Keratinocyte (primary cell): ENCODE measurements at regions not wholly inside any gene's neighbourhood (a gene's known extent, or its start where the extent isn't known, plus 50 kb on each side); places are given as distances from the start of the nearest gene placed in this dataset.

Source experiments
- DNase-seq: peaks from one replicate; pipeline ENCODE4 v3.0.0-alpha.2; 2011; ENCODE audit warnings: low read depth, missing footprints, low spot score
- FAIRE-seq: peaks from 2 replicates; lab custom pipeline; 2011; peaks lifted over from hg19 to GRCh38; lab: Jason Lieb, UNC
- H2AFZ ChIP-seq: 2 replicates; pipeline ENCODE4 v1.6.0; 2012; ENCODE audit warnings: low read length, control low read depth, inconsistent platforms; ENCODE audit not compliant: control insufficient read depth
- H3K27ac ChIP-seq: 2 replicates; pipeline ENCODE4 v1.5.1; 2011; ENCODE audit warnings: low read length; ENCODE audit not compliant: control insufficient read depth, insufficient read depth
- H3K27me3 ChIP-seq: 3 replicates; pipeline ENCODE4 v1.6.0; 2011; ENCODE audit warnings: low read length; ENCODE audit not compliant: control insufficient read depth, insufficient read depth; ENCODE audit errors: extremely low read depth
- H3K36me3 ChIP-seq, 2 experiments: 2 replicates in 1 of 2; 3 replicates in 1 of 2; pipeline ENCODE4 v1.5.1; 2011; ENCODE audit warnings: low read length in 2 of 2, mild to moderate bottlenecking in 1 of 2; ENCODE audit not compliant: control insufficient read depth in 2 of 2, insufficient read depth in 2 of 2; ENCODE audit errors: extremely low read depth in 1 of 2
- H3K4me1 ChIP-seq: 3 replicates; pipeline ENCODE4 v1.5.1; 2011; ENCODE audit warnings: low read length; ENCODE audit not compliant: control insufficient read depth, insufficient read depth; ENCODE audit errors: extremely low read depth
- H3K4me2 ChIP-seq: 3 replicates; pipeline ENCODE4 v1.6.0; 2011; ENCODE audit warnings: low read depth, low read length; ENCODE audit not compliant: control insufficient read depth, insufficient read depth; ENCODE audit errors: extremely low read depth
- H3K4me3 ChIP-seq, 3 experiments: fragments of 200-600 bp in 1 of 3; sonication (generic) in 1 of 3; 2 replicates in 2 of 3; 3 replicates in 1 of 3; pipeline ENCODE4 v1.5.1; 2011 to 2016; ENCODE audit warnings: low read length in 3 of 3, mild to moderate bottlenecking in 3 of 3, control low read depth in 2 of 3, inconsistent platforms in 1 of 3, low read depth in 1 of 3, mixed read lengths in 1 of 3, mixed run types in 1 of 3, moderate library complexity in 1 of 3; ENCODE audit not compliant: control insufficient read depth in 2 of 3, insufficient read depth in 2 of 3; ENCODE audit errors: extremely low read depth in 1 of 3
- H3K79me2 ChIP-seq: 2 replicates; pipeline ENCODE4 v1.6.0; 2012; ENCODE audit warnings: low read length; ENCODE audit not compliant: control insufficient read depth, insufficient read depth
- H3K9ac ChIP-seq: 3 replicates; pipeline ENCODE4 v1.6.0; 2011; ENCODE audit warnings: low read length; ENCODE audit not compliant: control insufficient read depth, insufficient read depth; ENCODE audit errors: extremely low read depth
- H3K9me1 ChIP-seq: 3 replicates; pipeline ENCODE4 v1.6.0; 2011; ENCODE audit warnings: low read length; ENCODE audit not compliant: control insufficient read depth, insufficient read depth; ENCODE audit errors: extremely low read depth
- H3K9me3 ChIP-seq: 2 replicates; pipeline ENCODE4 v1.5.1; 2012; ENCODE audit warnings: low read depth, low read length; ENCODE audit not compliant: control insufficient read depth
- H4K20me1 ChIP-seq: 3 replicates; pipeline ENCODE4 v1.6.0; 2011; ENCODE audit warnings: low read length; ENCODE audit not compliant: control insufficient read depth, insufficient read depth; ENCODE audit errors: extremely low read depth
- EZH2 ChIP-seq: IDR thresholded peaks from one replicate; pipeline ENCODE4 v1.6.1; 2012; ENCODE audit warnings: inconsistent platforms, mild to moderate bottlenecking, low read length, moderate library complexity
- dilution Hi-C: fragments of 300-500 bp; cut with MboI; formaldehyde crosslinking; loops from one replicate; pipeline ENCODE4 v1.7.0; 2020; ENCODE audit warnings: low sequenced_read_pairs; ENCODE audit not compliant: extremely low pct_ligation_motif_present
- TF ChIP-seq, protein P1 (sequence below), 3 experiments: IDR thresholded peaks in 1 of 3; conservative IDR thresholded peaks in 1 of 3; optimal IDR thresholded peaks in 1 of 3; 2 replicates in 2 of 3; 3 replicates in 1 of 3; pipeline versions ENCODE3 to v1.5.1; 2011; ENCODE audit warnings: low read length in 3 of 3, mild to moderate bottlenecking in 3 of 3, moderate library complexity in 2 of 3, control low read depth in 1 of 3, inconsistent platforms in 1 of 3; ENCODE audit not compliant: insufficient read depth in 2 of 3; ENCODE audit errors: extremely low read depth in 1 of 3

DNA sequence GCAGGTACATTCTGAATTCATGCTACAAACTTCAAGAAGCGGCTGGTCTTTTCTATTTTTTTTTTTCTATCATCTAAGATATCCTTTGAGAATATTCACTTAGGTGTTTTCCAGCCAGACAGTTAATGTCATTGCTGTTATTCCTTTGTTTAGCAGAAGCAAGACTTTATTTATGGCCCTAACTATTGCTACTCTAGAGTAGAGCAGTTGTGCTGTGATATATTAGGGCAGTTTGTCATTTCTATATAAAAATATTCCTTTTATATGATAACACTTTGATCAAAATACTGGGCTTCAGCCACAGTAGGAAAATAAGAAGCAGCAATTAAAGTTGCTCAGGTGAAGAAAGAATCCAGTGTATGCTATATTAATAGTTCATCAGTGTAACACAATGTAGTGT is 959.3 kb downstream of the NCAM2 start:
- H3K27me3 ChIP-seq: no peaks in the 10 kb centered on the region
- TF ChIP-seq, protein P1, sequence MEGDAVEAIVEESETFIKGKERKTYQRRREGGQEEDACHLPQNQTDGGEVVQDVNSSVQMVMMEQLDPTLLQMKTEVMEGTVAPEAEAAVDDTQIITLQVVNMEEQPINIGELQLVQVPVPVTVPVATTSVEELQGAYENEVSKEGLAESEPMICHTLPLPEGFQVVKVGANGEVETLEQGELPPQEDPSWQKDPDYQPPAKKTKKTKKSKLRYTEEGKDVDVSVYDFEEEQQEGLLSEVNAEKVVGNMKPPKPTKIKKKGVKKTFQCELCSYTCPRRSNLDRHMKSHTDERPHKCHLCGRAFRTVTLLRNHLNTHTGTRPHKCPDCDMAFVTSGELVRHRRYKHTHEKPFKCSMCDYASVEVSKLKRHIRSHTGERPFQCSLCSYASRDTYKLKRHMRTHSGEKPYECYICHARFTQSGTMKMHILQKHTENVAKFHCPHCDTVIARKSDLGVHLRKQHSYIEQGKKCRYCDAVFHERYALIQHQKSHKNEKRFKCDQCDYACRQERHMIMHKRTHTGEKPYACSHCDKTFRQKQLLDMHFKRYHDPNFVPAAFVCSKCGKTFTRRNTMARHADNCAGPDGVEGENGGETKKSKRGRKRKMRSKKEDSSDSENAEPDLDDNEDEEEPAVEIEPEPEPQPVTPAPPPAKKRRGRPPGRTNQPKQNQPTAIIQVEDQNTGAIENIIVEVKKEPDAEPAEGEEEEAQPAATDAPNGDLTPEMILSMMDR (optimal IDR thresholded peaks at IDR 0.05 in 1 of 3, IDR thresholded peaks at IDR 0.05 in 1 of 3, conservative IDR thresholded peaks at IDR 0.05 in 1 of 3; ENCODE audit: extremely low read depth in 1 of 3, insufficient read depth in 2 of 3, low read length in 3 of 3): no peak
- TF ChIP-seq EZH2: no peak
- DNase-seq (no peak), FAIRE-seq (no peak)
- H3K9me3 ChIP-seq: no peaks in the 10 kb centered on the region
- H3K27ac ChIP-seq: no peak overlapping the region
- no peaks in the 10 kb centered on the region for H3K36me3 ChIP-seq
- no peaks in the 10 kb centered on the region for H3K79me2 ChIP-seq
- no peaks in the 10 kb centered on the region for H3K9me1 ChIP-seq
- no peak overlapping the region for H3K9ac ChIP-seq
- no peak overlapping the region for H2AFZ ChIP-seq
- H4K20me1 ChIP-seq: no peaks in the 10 kb centered on the region
- H3K4me3 ChIP-seq: no peak overlapping the region
- dilution Hi-C loops: no loop called here
- H3K4me1 ChIP-seq: no peaks in the 10 kb centered on the region
- no peak overlapping the region for H3K4me2 ChIP-seq

DNA sequence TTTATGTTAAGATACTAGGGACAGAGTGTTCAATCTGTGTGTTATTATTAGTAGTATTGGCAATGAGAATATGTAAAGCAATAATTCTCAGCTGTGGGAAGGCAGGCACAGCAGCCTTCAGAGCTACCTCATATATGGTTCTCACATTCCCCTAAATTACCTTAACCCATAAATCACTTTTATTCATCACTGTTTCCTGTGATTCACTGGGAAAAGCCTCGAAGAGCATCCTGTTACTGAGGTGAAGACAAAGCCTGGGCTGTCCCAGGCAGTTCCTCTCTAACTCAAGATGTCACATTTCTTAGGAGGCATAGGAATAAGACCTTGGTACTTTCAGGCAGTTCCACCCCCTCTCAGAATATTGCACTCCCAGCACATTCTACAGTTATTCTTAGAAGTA is 965.7 kb downstream of the NCAM2 start:
- no peak overlapping the region for H3K9ac ChIP-seq
- FAIRE-seq (no peak), DNase-seq (no peak)
- no peak overlapping the region for H3K4me3 ChIP-seq
- no peaks in the 10 kb centered on the region for H3K27me3 ChIP-seq
- TF ChIP-seq, protein P1 (optimal IDR thresholded peaks at IDR 0.05 in 1 of 3, IDR thresholded peaks at IDR 0.05 in 1 of 3, conservative IDR thresholded peaks at IDR 0.05 in 1 of 3; ENCODE audit: extremely low read depth in 1 of 3, insufficient read depth in 2 of 3, low read length in 3 of 3): no peak
- TF ChIP-seq EZH2: no peak
- no peaks in the 10 kb centered on the region for H3K36me3 ChIP-seq
- H3K27ac ChIP-seq: no peak overlapping the region
- H3K9me3 ChIP-seq: peaks cover 3% of the 10 kb centered on the region
- dilution Hi-C loops: no loop called here
- no peaks in the 10 kb centered on the region for H3K9me1 ChIP-seq
- no peak overlapping the region for H3K4me2 ChIP-seq
- no peaks in the 10 kb centered on the region for H3K4me1 ChIP-seq
- no peaks in the 10 kb centered on the region for H4K20me1 ChIP-seq
- no peak overlapping the region for H2AFZ ChIP-seq
- H3K79me2 ChIP-seq: no peaks in the 10 kb centered on the region
